ENCODE measurements at regions not wholly inside any gene's neighbourhood (a gene's known extent, or its start where the extent isn't known, plus 50 kb on each side); places are given as distances from the start of the nearest gene placed in this dataset.

- DNase-seq, result no peak
Measured at GRCh38 chr11:116449522-116449921, 323.3 kb downstream of the BUD13 start.

- DNase-seq, result no peak
Measured at GRCh38 chr11:116446048-116446941, 326.5 kb downstream of the BUD13 start.

- DNase-seq, result no peak
Measured at GRCh38 chr11:116445108-116446047, 327.4 kb downstream of the BUD13 start.

- DNase-seq, result no peak
Measured at GRCh38 chr11:116442238-116442752, 330.5 kb downstream of the BUD13 start.

- no peak for DNase-seq
Measured at GRCh38 chr11:116439361-116439677, 333.5 kb downstream of the BUD13 start.

GRCh38 chr11:116438651-116439360, 334.0 kb downstream of the BUD13 start:
- DNase-seq, result peak in 4 of 56 donors; percentile 21 to 30 (median 26)

- DNase-seq, result no peak
Measured at GRCh38 chr11:116434986-116435385, 337.8 kb downstream of the BUD13 start.

GRCh38 chr11:116432301-116432700, 340.5 kb downstream of the BUD13 start:
- DNase-seq, result no peak

- DNase-seq, result no peak
Measured at GRCh38 chr11:116431842-116432241, 340.9 kb downstream of the BUD13 start.

- no peak for DNase-seq
Measured at GRCh38 chr11:116428638-116428975, 344.2 kb downstream of the BUD13 start.

GRCh38 chr11:116427903-116428637, 344.7 kb downstream of the BUD13 start:
- DNase-seq, result peak in 2 of 56 donors; percentile 29 to 67

- DNase-seq, result no peak
Measured at GRCh38 chr11:116427337-116427902, 345.4 kb downstream of the BUD13 start.

GRCh38 chr11:116426761-116427160, 346.0 kb downstream of the BUD13 start:
- DNase-seq, result no peak

GRCh38 chr11:116424615-116425261, 348.0 kb downstream of the BUD13 start:
- no peak for DNase-seq

GRCh38 chr11:116422956-116423600, 349.7 kb downstream of the BUD13 start:
- no peak for DNase-seq

- DNase-seq, result peak in 1 of 56 donors; percentile 21
Measured at GRCh38 chr11:116422556-116422955, 350.2 kb downstream of the BUD13 start.

GRCh38 chr11:116421529-116422185, 351.1 kb downstream of the BUD13 start:
- no peak for DNase-seq

GRCh38 chr11:116420770-116421528, 351.8 kb downstream of the BUD13 start:
- no peak for DNase-seq
